ENCODE measurements at regions not wholly inside any gene's neighbourhood (a gene's known extent, or its start where the extent isn't known, plus 50 kb on each side); places are given as distances from the start of the nearest gene placed in this dataset.
A peak's percentile ranks its signal among the peaks of the same experiment; 100 is the strongest.

DNA sequence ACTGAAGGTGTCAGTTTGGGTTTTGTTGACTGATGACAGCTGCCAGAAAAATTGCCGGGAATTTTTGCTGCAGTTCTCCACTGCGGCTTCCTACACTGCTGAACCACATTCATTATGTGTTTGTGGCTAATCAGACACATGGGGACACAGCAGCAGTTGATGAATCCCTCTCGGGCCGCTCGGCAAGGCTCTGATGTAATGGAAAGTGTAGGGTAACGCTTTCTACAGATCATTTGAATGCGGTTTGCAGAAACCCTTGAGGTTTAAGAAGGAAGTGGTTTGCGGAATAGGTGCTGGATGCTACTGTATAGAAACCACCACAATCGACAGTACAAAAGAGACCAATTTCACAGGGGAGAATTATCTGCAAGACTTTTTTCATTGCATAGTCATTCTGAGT lies 138.7 kb upstream of the SASH1 start:
- H3K4me3 ChIP-seq (replicated peaks in 1 of 2; ENCODE audit: low read depth in 2 of 2, low read length in 2 of 2): no peak overlapping the region
- peak; percentile 61 to 69 for DNase-seq (ENCODE audit: low read depth in 2 of 2)
- TF ChIP-seq, protein P1, sequence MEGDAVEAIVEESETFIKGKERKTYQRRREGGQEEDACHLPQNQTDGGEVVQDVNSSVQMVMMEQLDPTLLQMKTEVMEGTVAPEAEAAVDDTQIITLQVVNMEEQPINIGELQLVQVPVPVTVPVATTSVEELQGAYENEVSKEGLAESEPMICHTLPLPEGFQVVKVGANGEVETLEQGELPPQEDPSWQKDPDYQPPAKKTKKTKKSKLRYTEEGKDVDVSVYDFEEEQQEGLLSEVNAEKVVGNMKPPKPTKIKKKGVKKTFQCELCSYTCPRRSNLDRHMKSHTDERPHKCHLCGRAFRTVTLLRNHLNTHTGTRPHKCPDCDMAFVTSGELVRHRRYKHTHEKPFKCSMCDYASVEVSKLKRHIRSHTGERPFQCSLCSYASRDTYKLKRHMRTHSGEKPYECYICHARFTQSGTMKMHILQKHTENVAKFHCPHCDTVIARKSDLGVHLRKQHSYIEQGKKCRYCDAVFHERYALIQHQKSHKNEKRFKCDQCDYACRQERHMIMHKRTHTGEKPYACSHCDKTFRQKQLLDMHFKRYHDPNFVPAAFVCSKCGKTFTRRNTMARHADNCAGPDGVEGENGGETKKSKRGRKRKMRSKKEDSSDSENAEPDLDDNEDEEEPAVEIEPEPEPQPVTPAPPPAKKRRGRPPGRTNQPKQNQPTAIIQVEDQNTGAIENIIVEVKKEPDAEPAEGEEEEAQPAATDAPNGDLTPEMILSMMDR (IDR thresholded peaks at IDR 0.05; ENCODE audit: low read depth, low read length): no peak

GRCh38 chr6:148208298-148208697 lies 134.3 kb upstream of the SASH1 start:
- TF ChIP-seq, protein P1 (IDR thresholded peaks at IDR 0.05; ENCODE audit: low read depth, low read length): no peak
- DNase-seq (ENCODE audit: low read depth in 2 of 2): no peak
- no peak overlapping the region for H3K4me3 ChIP-seq (replicated peaks in 1 of 2; ENCODE audit: low read depth in 2 of 2, low read length in 2 of 2)

GRCh38 chr6:148211777-148212324 lies 130.8 kb upstream of the SASH1 start:
- DNase-seq (ENCODE audit: low read depth in 2 of 2): no peak
- TF ChIP-seq, protein P1 (IDR thresholded peaks at IDR 0.05; ENCODE audit: low read depth, low read length): no peak
- no peak overlapping the region for H3K4me3 ChIP-seq (replicated peaks in 1 of 2; ENCODE audit: low read depth in 2 of 2, low read length in 2 of 2)

DNA sequence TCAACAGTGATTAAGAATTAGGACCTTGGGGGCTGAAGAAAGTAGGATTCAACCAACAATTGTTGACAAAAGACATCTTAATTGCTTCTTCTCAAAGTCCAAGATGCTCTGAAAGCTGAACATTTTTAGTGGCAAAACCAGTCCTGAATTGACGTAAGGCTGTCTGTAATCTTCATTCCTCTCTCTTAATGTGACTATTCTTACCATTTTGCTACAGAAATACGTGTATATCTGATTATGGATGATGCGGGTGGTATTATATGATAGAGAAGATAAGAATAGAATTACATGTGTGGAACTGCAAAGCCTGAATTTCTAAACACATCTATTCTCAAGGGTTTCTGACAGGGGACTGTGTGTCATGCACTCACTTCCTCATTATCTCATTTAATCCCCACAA lies 130.3 kb upstream of the SASH1 start:
- H3K4me3 ChIP-seq (replicated peaks in 1 of 2; ENCODE audit: low read depth in 2 of 2, low read length in 2 of 2): no peak overlapping the region
- DNase-seq (ENCODE audit: low read depth in 2 of 2): no peak
- TF ChIP-seq, protein P1 (IDR thresholded peaks at IDR 0.05; ENCODE audit: low read depth, low read length): no peak

DNA sequence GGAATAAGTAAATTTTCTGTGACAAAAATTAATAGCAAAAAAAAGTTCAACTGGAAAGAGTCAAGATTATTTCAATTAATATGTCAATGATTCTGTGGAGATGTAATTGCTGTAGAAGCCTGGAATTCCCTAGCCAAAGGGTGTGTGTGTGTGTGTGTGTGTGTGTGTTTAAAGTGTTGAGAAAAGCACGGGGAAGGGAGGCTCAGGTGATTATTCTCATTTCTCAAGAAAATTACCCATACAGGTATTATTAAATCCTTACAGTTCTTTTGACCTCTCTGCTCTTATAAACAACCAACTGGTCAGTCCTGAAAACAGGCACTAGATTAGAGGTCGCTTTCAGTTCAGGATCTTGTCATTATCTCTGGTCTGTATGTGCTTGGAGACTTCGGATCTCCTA lies 129.3 kb upstream of the SASH1 start:
- TF ChIP-seq, protein P1 (IDR thresholded peaks at IDR 0.05; ENCODE audit: low read depth, low read length): no peak
- no peak for DNase-seq (ENCODE audit: low read depth in 2 of 2)
- no peak overlapping the region for H3K4me3 ChIP-seq (replicated peaks in 1 of 2; ENCODE audit: low read depth in 2 of 2, low read length in 2 of 2)

- H3K4me3 ChIP-seq (replicated peaks in 1 of 2; ENCODE audit: low read depth in 2 of 2, low read length in 2 of 2): no peak overlapping the region
- DNase-seq (ENCODE audit: low read depth in 2 of 2): no peak
- TF ChIP-seq, protein P1 (IDR thresholded peaks at IDR 0.05; ENCODE audit: low read depth, low read length): no peak
Measured at GRCh38 chr6:148214667-148215066, 128.0 kb upstream of the SASH1 start.

DNA sequence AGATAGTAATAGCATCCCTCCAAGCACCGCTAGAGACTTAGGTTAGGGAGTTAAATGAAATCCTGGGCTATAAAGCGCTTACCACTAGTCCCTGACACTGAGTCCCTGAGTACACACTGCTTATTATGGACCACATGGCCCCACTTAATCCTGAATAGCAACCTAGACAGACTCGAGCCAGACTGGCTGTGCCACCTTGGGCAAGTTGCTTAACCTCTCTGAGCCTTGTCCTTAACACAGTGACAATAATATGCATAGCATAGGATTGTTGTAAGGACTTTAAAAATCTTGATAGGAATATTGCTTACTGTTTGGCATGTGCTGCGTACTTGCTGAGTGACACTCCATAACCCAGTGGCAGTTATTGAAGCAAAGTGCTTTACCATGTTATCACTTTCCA lies 125.6 kb upstream of the SASH1 start:
- TF ChIP-seq, protein P1 (IDR thresholded peaks at IDR 0.05; ENCODE audit: low read depth, low read length): no peak
- DNase-seq (ENCODE audit: low read depth in 2 of 2): no peak
- no peak overlapping the region for H3K4me3 ChIP-seq (replicated peaks in 1 of 2; ENCODE audit: low read depth in 2 of 2, low read length in 2 of 2)
